ENCODE measurements at regions not wholly inside any gene's neighbourhood (a gene's known extent, or its start where the extent isn't known, plus 50 kb on each side); places are given as distances from the start of the nearest gene placed in this dataset.
A peak's percentile ranks its signal among the peaks of the same experiment; 100 is the strongest.

DNA sequence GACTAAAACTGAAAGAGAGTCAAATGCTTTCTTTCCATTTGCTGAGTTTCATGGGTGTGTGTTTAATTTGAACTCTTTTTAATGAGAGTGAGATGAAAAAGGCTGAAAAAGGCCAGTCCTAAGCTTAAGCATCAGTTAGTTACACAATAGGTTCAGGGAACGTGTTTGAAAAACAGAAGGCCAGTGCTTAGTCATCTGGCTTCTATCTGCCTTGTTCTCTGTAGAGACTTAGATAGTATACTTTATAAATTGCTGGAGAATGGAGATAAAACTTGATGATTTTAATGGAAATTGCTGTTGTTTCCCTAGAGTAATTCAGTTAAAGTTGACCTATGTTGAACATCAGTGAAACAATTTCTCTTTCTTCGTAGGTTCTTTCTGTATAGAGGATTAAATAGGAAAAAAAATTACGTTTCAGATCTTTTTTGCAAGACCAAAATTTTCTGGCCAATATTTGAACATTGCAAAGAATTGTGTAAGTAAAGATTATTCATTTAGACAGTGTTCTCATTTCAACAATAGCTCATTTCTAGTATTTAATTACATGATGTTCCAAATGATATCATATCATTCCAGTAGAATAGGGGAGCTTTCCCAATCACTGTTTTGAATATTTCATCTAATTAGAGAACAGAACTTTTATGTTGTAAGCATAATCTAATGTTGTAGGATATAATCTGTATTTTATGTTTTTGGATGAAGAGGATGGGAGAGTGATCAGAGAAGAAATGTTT lies 1088.8 kb downstream of the ADGRL3 start:
- 57% methylated on average over 3 of the region's 3 CpGs for WGBS (ENCODE audit: low lambda C conversion rate, missing lambda C conversion rate)
- H3K9me3 ChIP-seq (ENCODE audit: low read depth): no peaks in the 10 kb centered on the region
- H3K4me2 ChIP-seq: no peak overlapping the region
- H3K4me1 ChIP-seq (ENCODE audit: insufficient read depth): no peaks in the 10 kb centered on the region
- TF ChIP-seq, protein P1, sequence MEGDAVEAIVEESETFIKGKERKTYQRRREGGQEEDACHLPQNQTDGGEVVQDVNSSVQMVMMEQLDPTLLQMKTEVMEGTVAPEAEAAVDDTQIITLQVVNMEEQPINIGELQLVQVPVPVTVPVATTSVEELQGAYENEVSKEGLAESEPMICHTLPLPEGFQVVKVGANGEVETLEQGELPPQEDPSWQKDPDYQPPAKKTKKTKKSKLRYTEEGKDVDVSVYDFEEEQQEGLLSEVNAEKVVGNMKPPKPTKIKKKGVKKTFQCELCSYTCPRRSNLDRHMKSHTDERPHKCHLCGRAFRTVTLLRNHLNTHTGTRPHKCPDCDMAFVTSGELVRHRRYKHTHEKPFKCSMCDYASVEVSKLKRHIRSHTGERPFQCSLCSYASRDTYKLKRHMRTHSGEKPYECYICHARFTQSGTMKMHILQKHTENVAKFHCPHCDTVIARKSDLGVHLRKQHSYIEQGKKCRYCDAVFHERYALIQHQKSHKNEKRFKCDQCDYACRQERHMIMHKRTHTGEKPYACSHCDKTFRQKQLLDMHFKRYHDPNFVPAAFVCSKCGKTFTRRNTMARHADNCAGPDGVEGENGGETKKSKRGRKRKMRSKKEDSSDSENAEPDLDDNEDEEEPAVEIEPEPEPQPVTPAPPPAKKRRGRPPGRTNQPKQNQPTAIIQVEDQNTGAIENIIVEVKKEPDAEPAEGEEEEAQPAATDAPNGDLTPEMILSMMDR (IDR thresholded peaks at IDR 0.05; ENCODE audit: poor library complexity): no peak
- no peak for TF ChIP-seq EZH2phosphoT487 (IDR thresholded peaks at IDR 0.05; ENCODE audit: low read depth, severe bottlenecking, unreplicated experiment)
- TF ChIP-seq EZH2 (IDR thresholded peaks at IDR 0.05; ENCODE audit: borderline replicate concordance): no peak
- H3K79me2 ChIP-seq: no peaks in the 10 kb centered on the region
- H3K4me3 ChIP-seq: no peak overlapping the region
- no peaks in the 10 kb centered on the region for H3K27me3 ChIP-seq
- H3K36me3 ChIP-seq (replicated peaks; ENCODE audit: insufficient read depth, low read depth): no peaks in the 10 kb centered on the region
- H3K9me2 ChIP-seq (replicated peaks; ENCODE audit: insufficient read depth): peaks cover 4% of the 10 kb centered on the region
- H4K20me1 ChIP-seq (ENCODE audit: insufficient read depth, poor library complexity, severe bottlenecking): no peaks in the 10 kb centered on the region
- peak; percentile 11 for DNase-seq (ENCODE audit: low spot score)
- no peak overlapping the region for H2AFZ ChIP-seq
- no peak overlapping the region for H3K27ac ChIP-seq

DNA sequence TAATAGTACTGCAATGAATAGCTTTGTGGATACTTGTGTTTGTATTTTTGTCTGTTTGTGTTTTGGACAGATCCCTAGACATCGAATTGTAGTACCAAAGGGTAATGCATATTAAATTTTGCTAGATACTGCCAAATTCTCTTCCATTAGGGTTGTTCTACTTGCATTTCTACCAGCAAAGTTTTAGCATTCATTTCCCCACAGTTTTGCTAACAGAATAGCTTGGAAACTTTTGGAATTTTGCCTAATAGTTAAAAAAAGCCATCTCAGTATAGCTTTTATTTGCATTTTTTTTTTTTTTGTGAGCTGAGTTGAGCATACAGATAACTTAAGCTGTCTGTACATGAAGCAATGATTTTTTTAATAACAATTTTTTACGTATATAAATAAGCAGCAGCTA lies 1084.9 kb downstream of the ADGRL3 start:
- Histone ChIP-seq H3K4me2 (no peak overlapping the region), H4K20me1 (ENCODE audit: insufficient read depth, poor library complexity, severe bottlenecking) (no peaks in the 10 kb centered on the region), H3K27ac (no peak overlapping the region), H3K79me2 (no peaks in the 10 kb centered on the region), H3K4me1 (ENCODE audit: insufficient read depth) (no peaks in the 10 kb centered on the region), H3K9me3 (ENCODE audit: low read depth) (no peaks in the 10 kb centered on the region), H3K27me3 (no peaks in the 10 kb centered on the region), H3K36me3 (replicated peaks; ENCODE audit: insufficient read depth, low read depth) (no peaks in the 10 kb centered on the region), H3K4me3 (no peak overlapping the region), H2AFZ (no peak overlapping the region), H3K9me2 (replicated peaks; ENCODE audit: insufficient read depth) (peaks cover 4% of the 10 kb centered on the region)
- TF ChIP-seq EZH2phosphoT487 (IDR thresholded peaks at IDR 0.05; ENCODE audit: low read depth, severe bottlenecking, unreplicated experiment) (no peak), EZH2 (IDR thresholded peaks at IDR 0.05; ENCODE audit: borderline replicate concordance) (no peak)
- TF ChIP-seq, protein P1 (IDR thresholded peaks at IDR 0.05; ENCODE audit: poor library complexity): no peak
- WGBS (ENCODE audit: low lambda C conversion rate, missing lambda C conversion rate): 87% methylated on average over 2 of the region's 2 CpGs
- DNase-seq (ENCODE audit: low spot score): no peak

DNA sequence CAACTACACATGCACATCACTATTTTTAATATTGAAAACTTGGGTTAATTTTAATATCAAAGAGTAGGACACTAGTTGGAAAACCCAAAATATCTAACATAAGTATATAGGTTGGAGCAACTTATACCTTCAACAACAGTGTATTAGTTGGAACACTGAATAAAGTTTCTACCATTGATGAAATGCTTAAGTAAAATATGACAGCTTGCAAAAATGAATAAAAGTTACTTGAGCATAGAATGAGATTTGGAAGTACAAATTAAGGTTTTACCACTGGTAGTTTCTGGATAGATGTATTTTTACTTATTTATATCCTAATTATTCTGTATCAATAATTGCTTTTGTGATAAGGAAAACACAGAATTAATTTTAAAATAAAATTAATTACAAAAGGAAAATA lies 1079.6 kb downstream of the ADGRL3 start:
- DNase-seq (ENCODE audit: low spot score): no peak
- Histone ChIP-seq H3K36me3 (replicated peaks; ENCODE audit: insufficient read depth, low read depth) (no peaks in the 10 kb centered on the region), H4K20me1 (ENCODE audit: insufficient read depth, poor library complexity, severe bottlenecking) (no peaks in the 10 kb centered on the region), H3K79me2 (no peaks in the 10 kb centered on the region), H3K9me3 (ENCODE audit: low read depth) (no peaks in the 10 kb centered on the region), H3K27ac (no peak overlapping the region), H3K4me2 (no peak overlapping the region), H3K27me3 (no peaks in the 10 kb centered on the region), H2AFZ (no peak overlapping the region), H3K4me1 (ENCODE audit: insufficient read depth) (no peaks in the 10 kb centered on the region), H3K4me3 (no peak overlapping the region), H3K9me2 (replicated peaks; ENCODE audit: insufficient read depth) (no peaks in the 10 kb centered on the region)
- no peak for TF ChIP-seq EZH2 (IDR thresholded peaks at IDR 0.05; ENCODE audit: borderline replicate concordance)
- TF ChIP-seq, protein P1 (IDR thresholded peaks at IDR 0.05; ENCODE audit: poor library complexity): no peak
- no peak for TF ChIP-seq EZH2phosphoT487 (IDR thresholded peaks at IDR 0.05; ENCODE audit: low read depth, severe bottlenecking, unreplicated experiment)
